ENCODE measurements at regions not wholly inside any gene's neighbourhood (a gene's known extent, or its start where the extent isn't known, plus 50 kb on each side); places are given as distances from the start of the nearest gene placed in this dataset.

DNA sequence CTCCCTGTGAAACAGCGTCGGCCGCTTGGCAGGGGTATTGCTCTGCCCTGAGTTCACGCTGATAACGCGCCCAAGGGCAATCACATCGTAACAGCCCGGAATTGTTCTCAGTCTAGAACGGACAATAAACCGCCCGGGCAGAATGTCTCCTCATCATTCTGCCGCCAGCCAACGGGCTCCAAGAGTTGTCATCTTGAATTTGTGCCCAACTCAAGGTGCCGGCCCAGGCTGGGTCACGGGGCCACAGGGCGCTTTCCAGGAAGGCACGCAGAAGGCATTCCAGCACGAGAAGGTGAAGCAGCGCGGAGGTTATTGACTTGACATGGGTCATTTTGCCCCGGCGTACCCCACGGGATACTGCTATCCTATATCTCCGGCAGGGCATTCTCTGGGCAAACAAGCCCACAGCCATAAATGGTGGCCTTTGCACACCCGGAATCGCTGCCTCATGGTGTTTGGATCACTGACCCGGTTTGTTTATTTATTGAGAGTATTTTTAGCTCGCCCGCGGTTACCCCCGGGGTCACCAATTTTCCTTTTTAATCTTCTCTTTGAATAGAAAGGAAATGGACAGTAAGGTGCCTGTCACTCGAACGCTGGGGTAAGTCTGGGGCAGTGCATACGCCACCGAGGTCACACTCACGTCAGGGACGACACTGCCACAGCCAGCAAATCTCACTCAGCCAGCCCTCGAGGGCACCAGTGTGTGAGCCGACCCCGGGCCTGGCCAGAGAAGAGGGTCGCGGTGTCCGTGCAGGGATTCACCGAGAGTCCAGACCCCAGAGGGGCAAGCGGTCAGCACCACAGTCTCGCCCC lies 72.4 kb upstream of the FGF3 start:
- ChIA-PET CTCF (no interaction called here), POLR2A (no interaction called here)
- no peak for ATAC-seq (replicated peaks in 1 of 4)
- H3K4me1 Mint-ChIP-seq = peaks cover 2 to 7% (median 3%) of the 10 kb centered on the region in 3 donors
- H3K27me3 Mint-ChIP-seq = peaks cover 22 to 54% of the 10 kb centered on the region in 2 donors
- H3K4me3 ChIP-seq (ENCODE audit: control insufficient read depth in 1 of 2, extremely low read depth in 1 of 2, low read length in 1 of 2) = no peak overlapping the region
- H3K36me3 Mint-ChIP-seq = no peaks in the 10 kb centered on the region
- peaks cover 0 to 4% of the 10 kb centered on the region in 2 experiments for H3K4me1 ChIP-seq (ENCODE audit: control insufficient read depth in 1 of 2, extremely low read depth in 1 of 2, insufficient read depth in 2 of 2, low read length in 2 of 2)
- no peaks in the 10 kb centered on the region for H3K36me3 ChIP-seq (ENCODE audit: control insufficient read depth in 2 of 2, extremely low read depth in 1 of 2, insufficient read depth in 1 of 2, low read length in 1 of 2)
- 70% methylated on average over 41 of the region's 46 CpGs for WGBS (ENCODE audit: insufficient coverage)
- H3K9me3 Mint-ChIP-seq = no peaks in the 10 kb centered on the region
- no peak overlapping the region for H3K27ac ChIP-seq (ENCODE audit: low read length)
- H3K4me3 Mint-ChIP-seq = no peak overlapping the region
- peaks cover 0 to 57% of the 10 kb centered on the region in 2 experiments for H3K27me3 ChIP-seq (replicated peaks in 1 of 2; ENCODE audit: control insufficient read depth in 2 of 2, extremely low read depth in 1 of 2, insufficient read depth in 2 of 2, low read length in 1 of 2)
- DNase-seq = no peak
- no peak overlapping the region for H3K27ac Mint-ChIP-seq
- no peaks in the 10 kb centered on the region for H3K9me3 ChIP-seq

GRCh38 chr11:69892237-69892985 lies 73.2 kb upstream of the FGF3 start:
- Histone ChIP-seq H3K27me3 (replicated peaks in 1 of 2; ENCODE audit: control insufficient read depth in 2 of 2, extremely low read depth in 1 of 2, insufficient read depth in 2 of 2, low read length in 1 of 2) (peaks cover 0 to 57% of the 10 kb centered on the region in 2 experiments), H3K9me3 (no peaks in the 10 kb centered on the region), H3K4me1 (ENCODE audit: control insufficient read depth in 1 of 2, extremely low read depth in 1 of 2, insufficient read depth in 2 of 2, low read length in 2 of 2) (peaks cover 0 to 4% of the 10 kb centered on the region in 2 experiments), H3K27ac (ENCODE audit: low read length) (no peak overlapping the region), H3K4me3 (ENCODE audit: control insufficient read depth in 1 of 2, extremely low read depth in 1 of 2, low read length in 1 of 2) (no peak overlapping the region), H3K36me3 (ENCODE audit: control insufficient read depth in 2 of 2, extremely low read depth in 1 of 2, insufficient read depth in 1 of 2, low read length in 1 of 2) (no peaks in the 10 kb centered on the region)
- H3K9me3 Mint-ChIP-seq = no peaks in the 10 kb centered on the region
- no peaks in the 10 kb centered on the region for H3K36me3 Mint-ChIP-seq
- H3K4me1 Mint-ChIP-seq = peaks cover 2 to 7% (median 3%) of the 10 kb centered on the region in 3 donors
- no peak for DNase-seq
- no peak overlapping the region for H3K27ac Mint-ChIP-seq
- POLR2A ChIA-PET = no interaction called here
- CTCF ChIA-PET = no interaction called here
- no peak overlapping the region for H3K4me3 Mint-ChIP-seq
- whole genome bisulfite sequencing (ENCODE audit: insufficient coverage) = 84% methylated on average over 20 of the region's 29 CpGs
- H3K27me3 Mint-ChIP-seq = peaks cover 22 to 54% of the 10 kb centered on the region in 2 donors
- ATAC-seq (replicated peaks in 1 of 4) = no peak

GRCh38 chr11:69892986-69893555 lies 73.9 kb upstream of the FGF3 start:
- Histone ChIP-seq H3K36me3 (ENCODE audit: control insufficient read depth in 2 of 2, extremely low read depth in 1 of 2, insufficient read depth in 1 of 2, low read length in 1 of 2) (no peaks in the 10 kb centered on the region), H3K4me1 (ENCODE audit: control insufficient read depth in 1 of 2, extremely low read depth in 1 of 2, insufficient read depth in 2 of 2, low read length in 2 of 2) (peaks cover 0 to 4% of the 10 kb centered on the region in 2 experiments), H3K27ac (ENCODE audit: low read length) (no peak overlapping the region), H3K4me3 (ENCODE audit: control insufficient read depth in 1 of 2, extremely low read depth in 1 of 2, low read length in 1 of 2) (no peak overlapping the region), H3K27me3 (replicated peaks in 1 of 2; ENCODE audit: control insufficient read depth in 2 of 2, extremely low read depth in 1 of 2, insufficient read depth in 2 of 2, low read length in 1 of 2) (peaks cover 0 to 57% of the 10 kb centered on the region in 2 experiments), H3K9me3 (no peaks in the 10 kb centered on the region)
- ATAC-seq (replicated peaks in 1 of 4) (no peak), DNase-seq (no peak)
- no peaks in the 10 kb centered on the region for H3K9me3 Mint-ChIP-seq
- H3K27me3 Mint-ChIP-seq = peaks cover 28 to 55% of the 10 kb centered on the region in 2 donors
- ChIA-PET CTCF (no interaction called here), POLR2A (no interaction called here)
- H3K27ac Mint-ChIP-seq = no peak overlapping the region
- H3K4me1 Mint-ChIP-seq = peaks cover 2 to 4% (median 3%) of the 10 kb centered on the region in 3 donors
- no peak overlapping the region for H3K4me3 Mint-ChIP-seq
- H3K36me3 Mint-ChIP-seq = no peaks in the 10 kb centered on the region
- WGBS (ENCODE audit: insufficient coverage) = 54% methylated on average over 11 of the region's 11 CpGs

DNA sequence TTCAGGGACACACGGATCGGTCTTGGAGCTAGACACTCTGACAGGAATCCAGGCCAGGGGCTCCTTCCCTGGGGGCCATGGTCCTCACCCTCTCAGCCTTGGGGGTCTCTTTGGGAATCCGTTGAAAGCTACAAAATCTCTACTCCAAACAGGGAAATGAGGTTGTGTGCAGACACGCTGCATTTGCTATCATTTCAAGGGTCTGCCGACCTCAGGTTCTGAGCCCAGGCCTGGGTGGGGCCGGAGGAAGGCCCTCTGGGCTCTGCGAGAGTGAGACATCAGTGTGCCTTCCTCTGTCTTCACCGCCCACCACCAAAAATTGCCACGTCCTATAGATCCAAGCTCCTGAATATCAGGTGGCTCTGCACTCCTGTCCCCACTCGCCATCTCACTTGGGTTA lies 74.4 kb upstream of the FGF3 start:
- WGBS (ENCODE audit: insufficient coverage) = 73% methylated on average over 9 of the region's 10 CpGs
- Histone ChIP-seq H3K9me3 (no peaks in the 10 kb centered on the region), H3K27me3 (replicated peaks in 1 of 2; ENCODE audit: control insufficient read depth in 2 of 2, extremely low read depth in 1 of 2, insufficient read depth in 2 of 2, low read length in 1 of 2) (peaks cover 0 to 55% of the 10 kb centered on the region in 2 experiments), H3K4me3 (ENCODE audit: control insufficient read depth in 1 of 2, extremely low read depth in 1 of 2, low read length in 1 of 2) (no peak overlapping the region), H3K27ac (ENCODE audit: low read length) (no peak overlapping the region), H3K4me1 (ENCODE audit: control insufficient read depth in 1 of 2, extremely low read depth in 1 of 2, insufficient read depth in 2 of 2, low read length in 2 of 2) (peaks cover 0 to 2% of the 10 kb centered on the region in 2 experiments), H3K36me3 (ENCODE audit: control insufficient read depth in 2 of 2, extremely low read depth in 1 of 2, insufficient read depth in 1 of 2, low read length in 1 of 2) (no peaks in the 10 kb centered on the region)
- DNase-seq (no peak), ATAC-seq (replicated peaks in 1 of 4) (no peak)
- ChIA-PET POLR2A (no interaction called here), CTCF (no interaction called here)
- Mint-ChIP-seq H3K27me3 (peaks cover 29 to 55% of the 10 kb centered on the region in 2 donors), H3K36me3 (no peaks in the 10 kb centered on the region), H3K4me3 (no peak overlapping the region), H3K27ac (no peak overlapping the region), H3K9me3 (no peaks in the 10 kb centered on the region), H3K4me1 (peaks cover 0 to 2% (median 2%) of the 10 kb centered on the region in 3 donors)

DNA sequence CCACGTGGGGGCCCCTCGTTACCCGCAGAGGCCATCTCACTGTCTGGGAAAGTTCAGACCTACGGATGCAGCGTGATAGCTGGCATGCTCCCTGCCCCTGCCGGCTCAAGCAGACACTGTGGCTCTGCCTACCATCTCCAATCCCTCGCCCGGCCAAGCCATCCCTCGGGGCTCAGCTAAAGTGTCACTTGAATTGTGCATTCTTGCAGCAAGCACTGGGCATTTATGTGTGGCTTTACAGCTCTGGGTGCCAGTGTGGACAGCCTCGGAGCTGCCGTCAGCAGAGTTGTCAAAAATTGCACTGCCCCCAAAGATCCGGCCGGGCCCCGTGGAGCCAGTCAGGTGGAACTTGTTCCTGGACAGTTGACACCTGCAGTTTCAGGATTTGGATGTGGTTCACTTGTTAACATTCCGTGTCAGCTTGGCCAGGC lies 75.0 kb upstream of the FGF3 start:
- Mint-ChIP-seq H3K27ac (no peak overlapping the region), H3K4me3 (no peak overlapping the region), H3K4me1 (peaks cover 0 to 2% (median 2%) of the 10 kb centered on the region in 3 donors), H3K36me3 (no peaks in the 10 kb centered on the region), H3K27me3 (peaks cover 32 to 56% of the 10 kb centered on the region in 2 donors), H3K9me3 (no peaks in the 10 kb centered on the region)
- Histone ChIP-seq H3K4me3 (ENCODE audit: control insufficient read depth in 1 of 2, extremely low read depth in 1 of 2, low read length in 1 of 2) (no peak overlapping the region), H3K36me3 (ENCODE audit: control insufficient read depth in 2 of 2, extremely low read depth in 1 of 2, insufficient read depth in 1 of 2, low read length in 1 of 2) (no peaks in the 10 kb centered on the region), H3K27me3 (replicated peaks in 1 of 2; ENCODE audit: control insufficient read depth in 2 of 2, extremely low read depth in 1 of 2, insufficient read depth in 2 of 2, low read length in 1 of 2) (peaks cover 0 to 52% of the 10 kb centered on the region in 2 experiments), H3K9me3 (no peaks in the 10 kb centered on the region), H3K4me1 (ENCODE audit: control insufficient read depth in 1 of 2, extremely low read depth in 1 of 2, insufficient read depth in 2 of 2, low read length in 2 of 2) (no peaks in the 10 kb centered on the region), H3K27ac (ENCODE audit: low read length) (no peak overlapping the region)
- DNase-seq (no peak), ATAC-seq (replicated peaks in 1 of 4) (no peak)
- 84% methylated on average over 14 of the region's 15 CpGs for WGBS (ENCODE audit: insufficient coverage)
- ChIA-PET POLR2A (no interaction called here), CTCF (no interaction called here)

DNA sequence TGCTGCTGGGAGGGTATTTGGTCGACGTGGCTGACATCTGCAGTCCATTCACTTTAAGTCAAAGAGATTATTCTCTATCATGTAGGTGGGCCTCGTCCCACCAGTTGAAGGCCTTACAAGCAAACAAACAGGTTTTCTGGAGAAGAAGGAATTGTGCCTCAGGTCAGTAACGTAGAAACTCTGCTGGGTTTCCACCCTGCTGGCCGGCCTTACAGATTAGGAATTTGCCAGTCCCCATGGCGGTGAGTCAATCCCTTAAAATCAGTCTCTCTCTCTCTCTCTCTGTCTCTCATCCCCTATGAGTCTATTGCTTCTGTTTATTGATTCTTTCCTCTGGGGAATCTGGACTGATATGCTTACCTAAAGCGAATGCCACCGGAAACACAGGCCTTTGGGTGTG lies 75.4 kb upstream of the FGF3 start:
- Mint-ChIP-seq H3K36me3 (no peaks in the 10 kb centered on the region), H3K4me3 (no peak overlapping the region), H3K4me1 (peaks cover 0 to 2% (median 2%) of the 10 kb centered on the region in 3 donors), H3K9me3 (no peaks in the 10 kb centered on the region), H3K27ac (no peak overlapping the region), H3K27me3 (peaks cover 36 to 58% of the 10 kb centered on the region in 2 donors)
- ATAC-seq (replicated peaks in 1 of 4) = no peak
- WGBS (ENCODE audit: insufficient coverage) = 83% methylated on average over 3 of the region's 8 CpGs
- Histone ChIP-seq H3K9me3 (no peaks in the 10 kb centered on the region), H3K4me1 (ENCODE audit: control insufficient read depth in 1 of 2, extremely low read depth in 1 of 2, insufficient read depth in 2 of 2, low read length in 2 of 2) (no peaks in the 10 kb centered on the region), H3K27ac (ENCODE audit: low read length) (no peak overlapping the region), H3K4me3 (ENCODE audit: control insufficient read depth in 1 of 2, extremely low read depth in 1 of 2, low read length in 1 of 2) (no peak overlapping the region), H3K27me3 (replicated peaks in 1 of 2; ENCODE audit: control insufficient read depth in 2 of 2, extremely low read depth in 1 of 2, insufficient read depth in 2 of 2, low read length in 1 of 2) (peaks cover 0 to 52% of the 10 kb centered on the region in 2 experiments), H3K36me3 (ENCODE audit: control insufficient read depth in 2 of 2, extremely low read depth in 1 of 2, insufficient read depth in 1 of 2, low read length in 1 of 2) (no peaks in the 10 kb centered on the region)
- POLR2A ChIA-PET = no interaction called here
- CTCF ChIA-PET = no interaction called here
- DNase-seq = no peak
